ENCODE measurements at regions not wholly inside any gene's neighbourhood (a gene's known extent, or its start where the extent isn't known, plus 50 kb on each side); places are given as distances from the start of the nearest gene placed in this dataset.

GRCh38 chr2:48812416-48812815 lies 56.9 kb upstream of the LHCGR start:
- TF ChIP-seq EZH2 (IDR thresholded peaks at IDR 0.05; ENCODE audit: insufficient read depth, poor library complexity, severe bottlenecking) (no peak), EZH2phosphoT487 (IDR thresholded peaks at IDR 0.05; ENCODE audit: insufficient read depth, low read depth) (no peak)
